ENCODE measurements at regions not wholly inside any gene's neighbourhood (a gene's known extent, or its start where the extent isn't known, plus 50 kb on each side); places are given as distances from the start of the nearest gene placed in this dataset.
A peak's percentile ranks its signal among the peaks of the same experiment; 100 is the strongest.

DNA sequence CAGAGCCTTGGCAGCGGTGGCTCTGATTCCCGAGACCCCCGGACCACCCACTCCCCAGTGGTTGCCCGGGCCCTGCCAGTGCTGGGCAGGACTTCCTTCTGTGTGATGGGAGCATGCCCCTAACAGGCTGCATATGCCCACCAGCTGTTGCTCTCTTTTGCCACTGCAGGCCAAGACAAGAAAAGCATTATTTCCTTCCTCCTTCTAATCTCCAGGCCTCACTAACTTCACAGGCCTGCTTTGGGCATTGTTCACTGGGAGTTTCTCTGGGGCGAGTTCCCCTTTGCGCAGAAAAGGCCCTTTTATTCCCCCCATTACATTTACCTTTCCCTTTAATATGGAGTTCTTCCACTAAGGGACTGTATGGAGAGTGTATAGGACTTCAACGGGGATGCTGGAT lies 249.1 kb upstream of the SIX2 start:
- Histone ChIP-seq H3K27ac (ENCODE audit: extremely low read depth, low read depth, low read length) (peak overlapping the region; percentile 18; the same call in 1 of the 2 replicates), H3K4me3 (ENCODE audit: low read depth, low read length) (no peak overlapping the region), H3K4me1 (ENCODE audit: control insufficient read depth, insufficient read depth, low read length) (peaks cover 35% of the 10 kb centered on the region), H3K9me3 (ENCODE audit: control insufficient read depth, insufficient read depth, low read depth, low read length) (no peaks in the 10 kb centered on the region), H3K36me3 (ENCODE audit: control insufficient read depth in 2 of 2, insufficient read depth in 1 of 2, low read length in 2 of 2) (no peaks in the 10 kb centered on the region)
- ChIA-PET POLR2A (interaction anchor here (1.3 kb wide), 1 partner anchor 16 kb away, joined by 3 read pairs; no protein-coding TSS in a partner anchor), CTCF (no interaction called here)
- TF ChIP-seq GLI4 (tag by site-specific recombination; IDR thresholded peaks at IDR 0.05) = no peak
- TF ChIP-seq ZNF677 (tag by site-specific recombination; IDR thresholded peaks at IDR 0.05) = no peak
- TF ChIP-seq ZNF544 (tag by site-specific recombination; IDR thresholded peaks at IDR 0.05) = no peak
- no peak for TF ChIP-seq GFI1B (tag by site-specific recombination; IDR thresholded peaks at IDR 0.05)
- TF ChIP-seq ZNF133 (tag by site-specific recombination; IDR thresholded peaks at IDR 0.05) = no peak

DNA sequence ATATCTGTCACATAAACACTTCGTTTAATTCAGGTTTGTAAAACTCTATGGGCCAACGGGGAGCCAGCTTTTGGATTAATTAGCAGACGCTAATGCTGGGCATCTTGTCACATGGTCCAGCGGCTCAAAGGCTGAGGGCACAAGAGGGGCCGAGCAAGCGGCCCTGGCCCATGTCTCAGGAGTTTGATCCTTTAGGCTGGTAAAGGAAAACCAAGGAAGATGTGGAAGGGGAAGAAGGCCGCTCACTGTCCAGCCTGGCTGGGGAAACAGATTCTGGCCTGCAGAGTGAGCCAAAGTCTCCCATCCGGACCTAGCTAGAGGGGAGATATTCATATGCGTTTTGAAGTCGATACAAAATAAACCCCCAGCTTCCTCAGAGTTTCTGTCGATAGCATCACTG lies 248.6 kb upstream of the SIX2 start:
- Histone ChIP-seq H3K9me3 (ENCODE audit: control insufficient read depth, insufficient read depth, low read depth, low read length) (no peaks in the 10 kb centered on the region), H3K36me3 (ENCODE audit: control insufficient read depth in 2 of 2, insufficient read depth in 1 of 2, low read length in 2 of 2) (no peaks in the 10 kb centered on the region), H3K27ac (ENCODE audit: extremely low read depth, low read depth, low read length) (no peak overlapping the region; the same call in 1 of the 2 replicates), H3K4me1 (ENCODE audit: control insufficient read depth, insufficient read depth, low read length) (peaks cover 30% of the 10 kb centered on the region), H3K4me3 (ENCODE audit: low read depth, low read length) (no peak overlapping the region)
- POLR2A ChIA-PET = no interaction called here
- CTCF ChIA-PET = interaction anchor here (0.7 kb wide), 1 partner anchor 23 kb away, joined by 4 read pairs; no protein-coding TSS in a partner anchor
- no peak for TF ChIP-seq ZNF184 (tag by site-specific recombination; IDR thresholded peaks at IDR 0.05)
- no peak for TF ChIP-seq GLIS1 (tag by site-specific recombination; IDR thresholded peaks at IDR 0.05)
- no peak for TF ChIP-seq ZNF48 (tag by site-specific recombination; IDR thresholded peaks at IDR 0.05)
- TF ChIP-seq ZNF350 (tag by site-specific recombination; IDR thresholded peaks at IDR 0.05) = no peak
- TF ChIP-seq, protein P1, sequence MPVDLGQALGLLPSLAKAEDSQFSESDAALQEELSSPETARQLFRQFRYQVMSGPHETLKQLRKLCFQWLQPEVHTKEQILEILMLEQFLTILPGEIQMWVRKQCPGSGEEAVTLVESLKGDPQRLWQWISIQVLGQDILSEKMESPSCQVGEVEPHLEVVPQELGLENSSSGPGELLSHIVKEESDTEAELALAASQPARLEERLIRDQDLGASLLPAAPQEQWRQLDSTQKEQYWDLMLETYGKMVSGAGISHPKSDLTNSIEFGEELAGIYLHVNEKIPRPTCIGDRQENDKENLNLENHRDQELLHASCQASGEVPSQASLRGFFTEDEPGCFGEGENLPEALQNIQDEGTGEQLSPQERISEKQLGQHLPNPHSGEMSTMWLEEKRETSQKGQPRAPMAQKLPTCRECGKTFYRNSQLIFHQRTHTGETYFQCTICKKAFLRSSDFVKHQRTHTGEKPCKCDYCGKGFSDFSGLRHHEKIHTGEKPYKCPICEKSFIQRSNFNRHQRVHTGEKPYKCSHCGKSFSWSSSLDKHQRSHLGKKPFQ (tag by site-specific recombination; IDR thresholded peaks at IDR 0.05) = no peak
- no peak for TF ChIP-seq SETDB1 (IDR thresholded peaks at IDR 0.05; ENCODE audit: insufficient read length, low read length)
- no peak for TF ChIP-seq ZNF76 (tag by site-specific recombination; IDR thresholded peaks at IDR 0.05; ENCODE audit: borderline replicate concordance, low read depth)
- TF ChIP-seq, protein P2, sequence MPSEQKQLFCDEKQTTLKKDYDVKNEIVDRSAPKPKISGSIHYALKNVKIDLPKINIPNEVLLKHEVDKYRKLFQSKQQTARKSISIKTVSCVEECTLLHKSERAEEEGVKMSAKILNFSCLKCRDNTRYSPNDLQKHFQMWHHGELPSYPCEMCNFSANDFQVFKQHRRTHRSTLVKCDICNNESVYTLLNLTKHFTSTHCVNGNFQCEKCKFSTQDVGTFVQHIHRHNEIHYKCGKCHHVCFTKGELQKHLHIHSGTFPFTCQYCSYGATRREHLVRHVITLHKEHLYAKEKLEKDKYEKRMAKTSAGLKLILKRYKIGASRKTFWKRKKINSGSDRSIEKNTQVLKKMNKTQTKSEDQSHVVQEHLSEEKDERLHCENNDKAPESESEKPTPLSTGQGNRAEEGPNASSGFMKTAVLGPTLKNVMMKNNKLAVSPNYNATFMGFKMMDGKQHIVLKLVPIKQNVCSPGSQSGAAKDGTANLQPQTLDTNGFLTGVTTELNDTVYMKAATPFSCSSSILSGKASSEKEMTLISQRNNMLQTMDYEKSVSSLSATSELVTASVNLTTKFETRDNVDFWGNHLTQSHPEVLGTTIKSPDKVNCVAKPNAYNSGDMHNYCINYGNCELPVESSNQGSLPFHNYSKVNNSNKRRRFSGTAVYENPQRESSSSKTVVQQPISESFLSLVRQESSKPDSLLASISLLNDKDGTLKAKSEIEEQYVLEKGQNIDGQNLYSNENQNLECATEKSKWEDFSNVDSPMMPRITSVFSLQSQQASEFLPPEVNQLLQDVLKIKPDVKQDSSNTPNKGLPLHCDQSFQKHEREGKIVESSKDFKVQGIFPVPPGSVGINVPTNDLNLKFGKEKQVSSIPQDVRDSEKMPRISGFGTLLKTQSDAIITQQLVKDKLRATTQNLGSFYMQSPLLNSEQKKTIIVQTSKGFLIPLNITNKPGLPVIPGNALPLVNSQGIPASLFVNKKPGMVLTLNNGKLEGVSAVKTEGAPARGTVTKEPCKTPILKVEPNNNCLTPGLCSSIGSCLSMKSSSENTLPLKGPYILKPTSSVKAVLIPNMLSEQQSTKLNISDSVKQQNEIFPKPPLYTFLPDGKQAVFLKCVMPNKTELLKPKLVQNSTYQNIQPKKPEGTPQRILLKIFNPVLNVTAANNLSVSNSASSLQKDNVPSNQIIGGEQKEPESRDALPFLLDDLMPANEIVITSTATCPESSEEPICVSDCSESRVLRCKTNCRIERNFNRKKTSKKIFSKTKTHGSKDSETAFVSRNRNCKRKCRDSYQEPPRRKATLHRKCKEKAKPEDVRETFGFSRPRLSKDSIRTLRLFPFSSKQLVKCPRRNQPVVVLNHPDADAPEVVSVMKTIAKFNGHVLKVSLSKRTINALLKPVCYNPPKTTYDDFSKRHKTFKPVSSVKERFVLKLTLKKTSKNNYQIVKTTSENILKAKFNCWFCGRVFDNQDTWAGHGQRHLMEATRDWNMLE (tag by site-specific recombination; conservative IDR thresholded peaks at IDR 0.05; ENCODE audit: low read depth) = no peak
- no peak for TF ChIP-seq ZNF747 (tag by site-specific recombination; IDR thresholded peaks at IDR 0.05)

- H3K36me3 ChIP-seq (ENCODE audit: control insufficient read depth in 2 of 2, insufficient read depth in 1 of 2, low read length in 2 of 2) = no peaks in the 10 kb centered on the region
- no peak overlapping the region for H3K27ac ChIP-seq (ENCODE audit: extremely low read depth, low read depth, low read length)
- ChIA-PET CTCF (interaction anchor here (0.7 kb wide), 1 partner anchor 24 kb away, joined by 4 read pairs; no protein-coding TSS in a partner anchor), POLR2A (no interaction called here)
- TF ChIP-seq INSM2 (tag by site-specific recombination; IDR thresholded peaks at IDR 0.05) = no peak
- H3K4me1 ChIP-seq (ENCODE audit: control insufficient read depth, insufficient read depth, low read length) = peaks cover 28% of the 10 kb centered on the region
- H3K9me3 ChIP-seq (ENCODE audit: control insufficient read depth, insufficient read depth, low read depth, low read length) = no peaks in the 10 kb centered on the region
- H3K4me3 ChIP-seq (ENCODE audit: low read depth, low read length) = no peak overlapping the region
These were observed 247.8 kb upstream of the SIX2 start for GRCh38 chr2:45256867-45257641.
